DND-41 (cell line): ENCODE measurements at regions not wholly inside any gene's neighbourhood (a gene's known extent, or its start where the extent isn't known, plus 50 kb on each side); places are given as distances from the start of the nearest gene placed in this dataset.

ENCODE experiments used
- EZH2 ChIP-seq: IDR thresholded peaks from 3 replicates; pipeline ENCODE4 v1.6.1; 2012; ENCODE audit warnings: borderline replicate concordance, low read depth, mild to moderate bottlenecking, moderate library complexity, low read length, inconsistent platforms; ENCODE audit not compliant: severe bottlenecking
- TF ChIP-seq, protein P1 (sequence below): IDR thresholded peaks from 2 replicates; pipeline ENCODE4 v1.5.1; 2012; ENCODE audit warnings: borderline replicate concordance, low read length, moderate library complexity, mild to moderate bottlenecking; ENCODE audit not compliant: poor library complexity, severe bottlenecking; ENCODE audit errors: extremely low read depth

- TF ChIP-seq, protein P1, sequence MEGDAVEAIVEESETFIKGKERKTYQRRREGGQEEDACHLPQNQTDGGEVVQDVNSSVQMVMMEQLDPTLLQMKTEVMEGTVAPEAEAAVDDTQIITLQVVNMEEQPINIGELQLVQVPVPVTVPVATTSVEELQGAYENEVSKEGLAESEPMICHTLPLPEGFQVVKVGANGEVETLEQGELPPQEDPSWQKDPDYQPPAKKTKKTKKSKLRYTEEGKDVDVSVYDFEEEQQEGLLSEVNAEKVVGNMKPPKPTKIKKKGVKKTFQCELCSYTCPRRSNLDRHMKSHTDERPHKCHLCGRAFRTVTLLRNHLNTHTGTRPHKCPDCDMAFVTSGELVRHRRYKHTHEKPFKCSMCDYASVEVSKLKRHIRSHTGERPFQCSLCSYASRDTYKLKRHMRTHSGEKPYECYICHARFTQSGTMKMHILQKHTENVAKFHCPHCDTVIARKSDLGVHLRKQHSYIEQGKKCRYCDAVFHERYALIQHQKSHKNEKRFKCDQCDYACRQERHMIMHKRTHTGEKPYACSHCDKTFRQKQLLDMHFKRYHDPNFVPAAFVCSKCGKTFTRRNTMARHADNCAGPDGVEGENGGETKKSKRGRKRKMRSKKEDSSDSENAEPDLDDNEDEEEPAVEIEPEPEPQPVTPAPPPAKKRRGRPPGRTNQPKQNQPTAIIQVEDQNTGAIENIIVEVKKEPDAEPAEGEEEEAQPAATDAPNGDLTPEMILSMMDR, result no peak
- no peak for TF ChIP-seq EZH2
These were observed 439.0 kb upstream of the ADAMTS9 start for GRCh38 chr3:65126527-65127410.
